ENCODE measurements at regions not wholly inside any gene's neighbourhood (a gene's known extent, or its start where the extent isn't known, plus 50 kb on each side); places are given as distances from the start of the nearest gene placed in this dataset.

DNA sequence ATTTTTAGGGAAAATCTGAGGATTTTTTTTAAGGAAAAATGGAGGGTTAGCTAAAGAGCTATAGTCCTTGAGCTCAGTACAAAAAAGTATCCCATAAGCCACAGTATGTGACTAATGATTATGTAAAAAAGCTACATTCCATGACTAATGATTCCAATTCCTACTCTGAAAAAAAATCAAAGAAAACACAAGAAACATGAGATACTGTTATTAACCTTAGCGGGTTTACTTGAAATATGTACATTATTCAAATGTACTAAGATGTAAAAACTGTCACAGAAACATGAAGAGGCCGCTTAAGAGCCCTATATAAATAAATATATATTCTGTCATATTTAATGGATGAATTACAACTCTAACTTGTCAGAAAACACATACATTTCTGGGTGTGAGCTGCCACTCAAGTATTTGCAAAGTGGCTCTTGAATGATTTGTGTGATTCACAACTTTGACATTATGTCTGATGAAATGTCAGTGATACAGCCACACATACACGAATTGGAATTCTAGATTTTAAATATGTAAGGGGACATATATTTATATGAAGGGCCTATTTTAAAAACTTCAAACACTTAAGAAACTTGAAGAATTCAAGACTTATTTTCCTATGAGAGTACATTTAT, 518.7 kb upstream of the SUCLG2 start:
- H3K9me3 ChIP-seq (ENCODE audit: control insufficient read depth, low read length), result peaks cover 30% of the 10 kb centered on the region
- H3K36me3 ChIP-seq (ENCODE audit: control insufficient read depth, insufficient read depth, low read length), result no peaks in the 10 kb centered on the region
- no peak overlapping the region for H3K27ac ChIP-seq (ENCODE audit: low read depth, low read length, severe bottlenecking)
- no CpG with 5 or more reads among the region's 3 CpGs for WGBS, 2 experiments (ENCODE audit: insufficient coverage in 2 of 2)
- H3K4me1 ChIP-seq (ENCODE audit: control insufficient read depth, insufficient read depth, low read length, poor library complexity, severe bottlenecking), result no peaks in the 10 kb centered on the region
- H3K4me3 ChIP-seq (ENCODE audit: extremely low read depth, insufficient read depth, low read length, poor library complexity, severe bottlenecking), result no peak overlapping the region

- WGBS, 2 experiments (ENCODE audit: insufficient coverage in 2 of 2), result 93% methylated on average over 2 of the region's 2 CpGs; no CpG with 5 or more reads in 1 of the 2 experiments
- Histone ChIP-seq H3K4me3 (ENCODE audit: extremely low read depth, insufficient read depth, low read length, poor library complexity, severe bottlenecking) (no peak overlapping the region), H3K36me3 (ENCODE audit: control insufficient read depth, insufficient read depth, low read length) (no peaks in the 10 kb centered on the region), H3K4me1 (ENCODE audit: control insufficient read depth, insufficient read depth, low read length, poor library complexity, severe bottlenecking) (no peaks in the 10 kb centered on the region), H3K27ac (ENCODE audit: low read depth, low read length, severe bottlenecking) (no peak overlapping the region), H3K9me3 (ENCODE audit: control insufficient read depth, low read length) (peaks cover 30% of the 10 kb centered on the region)
These were observed 517.6 kb upstream of the SUCLG2 start for GRCh38 chr3:68172039-68172438.

GRCh38 chr3:68163968-68164367, 509.6 kb upstream of the SUCLG2 start:
- Histone ChIP-seq H3K36me3 (ENCODE audit: control insufficient read depth, insufficient read depth, low read length) (no peaks in the 10 kb centered on the region), H3K4me1 (ENCODE audit: control insufficient read depth, insufficient read depth, low read length, poor library complexity, severe bottlenecking) (no peaks in the 10 kb centered on the region), H3K4me3 (ENCODE audit: extremely low read depth, insufficient read depth, low read length, poor library complexity, severe bottlenecking) (no peak overlapping the region), H3K9me3 (ENCODE audit: control insufficient read depth, low read length) (no peaks in the 10 kb centered on the region), H3K27ac (ENCODE audit: low read depth, low read length, severe bottlenecking) (no peak overlapping the region)
- 75% methylated on average over 1 of the region's 1 CpG for WGBS, 2 experiments (ENCODE audit: insufficient coverage in 2 of 2)

DNA sequence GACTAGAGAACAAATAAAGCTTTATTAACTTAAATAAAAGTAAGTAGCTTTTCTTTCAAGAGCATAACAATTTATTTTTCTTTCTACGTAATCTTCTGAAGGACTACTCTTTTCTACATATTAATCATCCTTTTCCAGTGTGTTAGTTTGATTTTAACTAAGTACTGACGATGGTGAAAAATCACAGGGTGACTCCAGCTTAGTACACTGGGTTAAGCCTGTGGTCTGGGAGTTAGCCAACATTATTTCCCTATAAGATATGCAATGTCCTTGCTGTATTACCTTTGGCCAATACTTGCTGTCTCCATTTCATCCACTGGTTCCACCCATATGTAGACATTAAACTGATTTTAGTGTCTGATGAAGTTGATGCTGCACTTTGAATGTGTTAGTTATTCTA, 508.6 kb upstream of the SUCLG2 start:
- no peak overlapping the region for H3K4me3 ChIP-seq (ENCODE audit: extremely low read depth, insufficient read depth, low read length, poor library complexity, severe bottlenecking)
- H3K27ac ChIP-seq (ENCODE audit: low read depth, low read length, severe bottlenecking), result no peak overlapping the region
- whole genome bisulfite sequencing, 2 experiments (ENCODE audit: insufficient coverage in 2 of 2), result no CpG with 5 or more reads among the region's 2 CpGs
- no peaks in the 10 kb centered on the region for H3K9me3 ChIP-seq (ENCODE audit: control insufficient read depth, low read length)
- H3K36me3 ChIP-seq (ENCODE audit: control insufficient read depth, insufficient read depth, low read length), result no peaks in the 10 kb centered on the region
- no peaks in the 10 kb centered on the region for H3K4me1 ChIP-seq (ENCODE audit: control insufficient read depth, insufficient read depth, low read length, poor library complexity, severe bottlenecking)

GRCh38 chr3:68162644-68163043, 508.2 kb upstream of the SUCLG2 start:
- Histone ChIP-seq H3K4me1 (ENCODE audit: control insufficient read depth, insufficient read depth, low read length, poor library complexity, severe bottlenecking) (no peaks in the 10 kb centered on the region), H3K4me3 (ENCODE audit: extremely low read depth, insufficient read depth, low read length, poor library complexity, severe bottlenecking) (no peak overlapping the region), H3K27ac (ENCODE audit: low read depth, low read length, severe bottlenecking) (no peak overlapping the region), H3K9me3 (ENCODE audit: control insufficient read depth, low read length) (no peaks in the 10 kb centered on the region), H3K36me3 (ENCODE audit: control insufficient read depth, insufficient read depth, low read length) (no peaks in the 10 kb centered on the region)

DNA sequence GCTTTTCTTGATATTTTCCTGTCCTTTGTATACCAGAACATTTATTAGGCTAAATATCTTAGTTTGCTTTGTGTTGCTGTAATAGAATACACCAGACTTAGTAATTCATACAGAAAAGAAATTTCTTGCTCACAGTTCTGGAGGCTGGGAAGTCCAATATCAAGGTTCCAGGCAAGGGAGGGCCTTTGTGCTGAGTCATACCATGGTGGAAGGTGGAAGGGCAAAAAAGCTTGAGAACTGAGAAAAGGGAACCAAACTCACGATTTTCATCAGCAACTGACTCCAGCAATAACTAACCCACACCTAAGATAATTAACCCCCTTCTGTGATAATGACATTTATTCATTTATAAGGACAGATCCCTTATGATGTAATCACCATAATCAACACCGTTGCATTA, 496.9 kb upstream of the SUCLG2 start:
- no peaks in the 10 kb centered on the region for H3K4me1 ChIP-seq (ENCODE audit: control insufficient read depth, insufficient read depth, low read length, poor library complexity, severe bottlenecking)
- no peaks in the 10 kb centered on the region for H3K9me3 ChIP-seq (ENCODE audit: control insufficient read depth, low read length)
- 86 to 100% methylated on average over 1 of the region's 2 CpGs for WGBS, 2 experiments (ENCODE audit: insufficient coverage in 2 of 2)
- H3K4me3 ChIP-seq (ENCODE audit: extremely low read depth, insufficient read depth, low read length, poor library complexity, severe bottlenecking), result no peak overlapping the region
- H3K36me3 ChIP-seq (ENCODE audit: control insufficient read depth, insufficient read depth, low read length), result no peaks in the 10 kb centered on the region
- H3K27ac ChIP-seq (ENCODE audit: low read depth, low read length, severe bottlenecking), result no peak overlapping the region

GRCh38 chr3:68148447-68148846, 494.0 kb upstream of the SUCLG2 start:
- no peaks in the 10 kb centered on the region for H3K9me3 ChIP-seq (ENCODE audit: control insufficient read depth, low read length)
- no peaks in the 10 kb centered on the region for H3K36me3 ChIP-seq (ENCODE audit: control insufficient read depth, insufficient read depth, low read length)
- no peaks in the 10 kb centered on the region for H3K4me1 ChIP-seq (ENCODE audit: control insufficient read depth, insufficient read depth, low read length, poor library complexity, severe bottlenecking)
- no peak overlapping the region for H3K4me3 ChIP-seq (ENCODE audit: extremely low read depth, insufficient read depth, low read length, poor library complexity, severe bottlenecking)
- no peak overlapping the region for H3K27ac ChIP-seq (ENCODE audit: low read depth, low read length, severe bottlenecking)
- 83 to 91% methylated on average over 4 to 5 of the region's 5 CpGs for WGBS, 2 experiments (ENCODE audit: insufficient coverage in 2 of 2)

GRCh38 chr3:68142441-68142840, 488.0 kb upstream of the SUCLG2 start:
- Histone ChIP-seq H3K9me3 (ENCODE audit: control insufficient read depth, low read length) (no peaks in the 10 kb centered on the region), H3K4me3 (ENCODE audit: extremely low read depth, insufficient read depth, low read length, poor library complexity, severe bottlenecking) (no peak overlapping the region), H3K36me3 (ENCODE audit: control insufficient read depth, insufficient read depth, low read length) (no peaks in the 10 kb centered on the region), H3K4me1 (ENCODE audit: control insufficient read depth, insufficient read depth, low read length, poor library complexity, severe bottlenecking) (no peaks in the 10 kb centered on the region), H3K27ac (ENCODE audit: low read depth, low read length, severe bottlenecking) (no peak overlapping the region)
- WGBS, 2 experiments (ENCODE audit: insufficient coverage in 2 of 2), result 100% methylated on average over 1 of the region's 2 CpGs

GRCh38 chr3:68139897-68140296, 485.5 kb upstream of the SUCLG2 start:
- Histone ChIP-seq H3K4me1 (ENCODE audit: control insufficient read depth, insufficient read depth, low read length, poor library complexity, severe bottlenecking) (no peaks in the 10 kb centered on the region), H3K4me3 (ENCODE audit: extremely low read depth, insufficient read depth, low read length, poor library complexity, severe bottlenecking) (no peak overlapping the region), H3K36me3 (ENCODE audit: control insufficient read depth, insufficient read depth, low read length) (no peaks in the 10 kb centered on the region), H3K9me3 (ENCODE audit: control insufficient read depth, low read length) (no peaks in the 10 kb centered on the region), H3K27ac (ENCODE audit: low read depth, low read length, severe bottlenecking) (no peak overlapping the region)
- WGBS, 2 experiments (ENCODE audit: insufficient coverage in 2 of 2), result 90 to 100% methylated on average over 1 to 3 of the region's 3 CpGs

GRCh38 chr3:68136411-68136810, 482.0 kb upstream of the SUCLG2 start:
- Histone ChIP-seq H3K36me3 (ENCODE audit: control insufficient read depth, insufficient read depth, low read length) (no peaks in the 10 kb centered on the region), H3K4me1 (ENCODE audit: control insufficient read depth, insufficient read depth, low read length, poor library complexity, severe bottlenecking) (no peaks in the 10 kb centered on the region), H3K27ac (ENCODE audit: low read depth, low read length, severe bottlenecking) (no peak overlapping the region), H3K4me3 (ENCODE audit: extremely low read depth, insufficient read depth, low read length, poor library complexity, severe bottlenecking) (no peak overlapping the region), H3K9me3 (ENCODE audit: control insufficient read depth, low read length) (no peaks in the 10 kb centered on the region)
- 86% methylated on average over 4 of the region's 7 CpGs; no CpG with 5 or more reads in 1 of the 2 experiments for WGBS, 2 experiments (ENCODE audit: insufficient coverage in 2 of 2)

- Histone ChIP-seq H3K36me3 (ENCODE audit: control insufficient read depth, insufficient read depth, low read length) (no peaks in the 10 kb centered on the region), H3K9me3 (ENCODE audit: control insufficient read depth, low read length) (no peaks in the 10 kb centered on the region), H3K4me3 (ENCODE audit: extremely low read depth, insufficient read depth, low read length, poor library complexity, severe bottlenecking) (no peak overlapping the region), H3K4me1 (ENCODE audit: control insufficient read depth, insufficient read depth, low read length, poor library complexity, severe bottlenecking) (no peaks in the 10 kb centered on the region), H3K27ac (ENCODE audit: low read depth, low read length, severe bottlenecking) (no peak overlapping the region)
- no CpG with 5 or more reads among the region's 1 CpG for WGBS, 2 experiments (ENCODE audit: insufficient coverage in 2 of 2)
These were observed 480.7 kb upstream of the SUCLG2 start for GRCh38 chr3:68135067-68135466.
